GM18519 (cell line): ENCODE measurements at regions not wholly inside any gene's neighbourhood (a gene's known extent, or its start where the extent isn't known, plus 50 kb on each side); places are given as distances from the start of the nearest gene placed in this dataset.

ENCODE experiments used
- ATAC-seq: cut with Tn5 transposase; IDR thresholded peaks from one replicate; pipeline ENCODE4 v1.9.1; 2021; ENCODE audit warnings: mild to moderate bottlenecking, moderate library complexity; ENCODE audit not compliant: unreplicated experiment, low FRiP score

GRCh38 chr1:56235909-56236510 is 343.4 kb downstream of the PLPP3 start:
- no peak for ATAC-seq

- ATAC-seq: no peak
These were observed 350.2 kb downstream of the PLPP3 start for GRCh38 chr1:56229186-56229585.

GRCh38 chr1:56227886-56228285 is 351.5 kb downstream of the PLPP3 start:
- ATAC-seq: no peak

- ATAC-seq: no peak
These were observed 352.0 kb downstream of the PLPP3 start for GRCh38 chr1:56227401-56227800.

GRCh38 chr1:56225964-56226815 is 353.2 kb downstream of the PLPP3 start:
- no peak for ATAC-seq

- no peak for ATAC-seq
These were observed 355.4 kb downstream of the PLPP3 start for GRCh38 chr1:56223968-56224367.

- no peak for ATAC-seq
These were observed 356.3 kb downstream of the PLPP3 start for GRCh38 chr1:56222914-56223540.

GRCh38 chr1:56220021-56220420 is 359.3 kb downstream of the PLPP3 start:
- ATAC-seq: no peak

GRCh38 chr1:56218023-56218422 is 361.3 kb downstream of the PLPP3 start:
- no peak for ATAC-seq

GRCh38 chr1:56216218-56216617 is 363.1 kb downstream of the PLPP3 start:
- no peak for ATAC-seq

GRCh38 chr1:56215771-56216170 is 363.6 kb downstream of the PLPP3 start:
- no peak for ATAC-seq

- ATAC-seq: no peak
These were observed 364.3 kb downstream of the PLPP3 start for GRCh38 chr1:56215086-56215485.

- no peak for ATAC-seq
These were observed 366.3 kb downstream of the PLPP3 start for GRCh38 chr1:56213068-56213467.

- ATAC-seq: no peak
These were observed 367.2 kb downstream of the PLPP3 start for GRCh38 chr1:56212143-56212542.

GRCh38 chr1:56206391-56206790 is 373.0 kb downstream of the PLPP3 start:
- no peak for ATAC-seq

GRCh38 chr1:56204206-56204605 is 375.2 kb downstream of the PLPP3 start:
- no peak for ATAC-seq

GRCh38 chr1:56202796-56203492 is 376.4 kb downstream of the PLPP3 start:
- ATAC-seq: no peak

- ATAC-seq: no peak
These were observed 377.2 kb downstream of the PLPP3 start for GRCh38 chr1:56202186-56202585.

GRCh38 chr1:56200896-56201295 is 378.5 kb downstream of the PLPP3 start:
- no peak for ATAC-seq

GRCh38 chr1:56200442-56200841 is 378.9 kb downstream of the PLPP3 start:
- ATAC-seq: no peak

- no peak for ATAC-seq
These were observed 379.4 kb downstream of the PLPP3 start for GRCh38 chr1:56199956-56200355.
